GM12878 (cell line): ENCODE measurements at regions not wholly inside any gene's neighbourhood (a gene's known extent, or its start where the extent isn't known, plus 50 kb on each side); places are given as distances from the start of the nearest gene placed in this dataset.

ENCODE experiments used
- ATAC-seq: fragments of 200-7000 bp; cut with Tn5 transposase; 3 replicates; pipeline ENCODE4 v1.9.1; 2020; ENCODE audit warnings: mild to moderate bottlenecking, moderate library complexity
- BruUV-seq: library from RNA; stranded (reverse); fragments of 400-500 nt; replicated peaks from 2 replicates; lab custom pipeline; 2021; lab: Mats Ljungman, UMichigan
- CTCF ChIA-PET: fragments of 300-600 bp; sonication (Branson Sonifier 250); formaldehyde crosslinking; extraction: SDS; loops from one replicate; lab custom pipeline; 2021; ENCODE audit warnings: inconsistent platforms; lab: Yijun Ruan, JAX
- POLR2A ChIA-PET: fragments of 350-600 bp; formaldehyde crosslinking; extraction: SDS; loops from one replicate; lab custom pipeline; 2021; ENCODE audit warnings: inconsistent platforms; lab: Charles Lee
- RAD21 ChIA-PET: fragments of 300-600 bp; sonication (Branson Sonifier 250); formaldehyde crosslinking; loops from one replicate; lab custom pipeline; 2023; ENCODE audit warnings: antibody characterized with exemption; ENCODE audit not compliant: unreplicated experiment; lab: Charles Lee
- SMC1A ChIA-PET: fragments of 300-600 bp; sonication (Branson Sonifier 250); formaldehyde crosslinking; loops from one replicate; lab custom pipeline; 2023; ENCODE audit not compliant: unreplicated experiment, uncharacterized antibody; lab: Charles Lee
- DNase-seq: peaks from one replicate; pipeline ENCODE4 v3.0.0-alpha.2; 2011; ENCODE audit warnings: low read depth, low spot score
- FAIRE-seq: peaks from 3 replicates; lab custom pipeline; 2011; peaks lifted over from hg19 to GRCh38; lab: Jason Lieb, UNC
- H2AFZ ChIP-seq: 2 replicates; pipeline ENCODE4 v1.6.0; 2011; ENCODE audit warnings: low read depth, low read length, control low read depth; ENCODE audit not compliant: control insufficient read depth
- H3K27ac ChIP-seq: 2 replicates; pipeline ENCODE4 v1.5.1; 2011; ENCODE audit warnings: control low read depth; ENCODE audit not compliant: control insufficient read depth, insufficient read depth
- H3K27me3 ChIP-seq, 2 experiments: replicated peaks in 1 of 2; 2 replicates each; pipeline versions ENCODE4 v1.6.0 to v1.6.1; 2011; ENCODE audit warnings: low read length in 1 of 2; ENCODE audit not compliant: control insufficient read depth in 2 of 2, insufficient read depth in 2 of 2
- H3K36me3 ChIP-seq, 2 experiments: 2 replicates each; pipeline ENCODE4 v1.5.1; 2011; ENCODE audit warnings: low read length in 1 of 2; ENCODE audit not compliant: control insufficient read depth in 2 of 2, insufficient read depth in 2 of 2
- H3K4me1 ChIP-seq: 2 replicates; pipeline ENCODE4 v1.6.1; 2011; ENCODE audit warnings: mild to moderate bottlenecking, low read length, moderate library complexity, mixed read lengths; ENCODE audit not compliant: control insufficient read depth, insufficient read depth
- H3K4me2 ChIP-seq: 2 replicates; pipeline ENCODE4 v1.6.0; 2011; ENCODE audit warnings: control low read depth; ENCODE audit not compliant: control insufficient read depth, insufficient read depth
- H3K4me3 ChIP-seq: fragments of 200-600 bp; sonication (generic); 2 replicates; pipeline ENCODE4 v1.5.1; 2016
- H3K79me2 ChIP-seq: 2 replicates; pipeline ENCODE4 v1.6.0; 2011; ENCODE audit warnings: low read length; ENCODE audit not compliant: control insufficient read depth, insufficient read depth
- H3K9ac ChIP-seq: 2 replicates; pipeline ENCODE4 v1.8.0; 2011; ENCODE audit warnings: low read length, control low read depth, mixed read lengths; ENCODE audit not compliant: control insufficient read depth, insufficient read depth
- H3K9me3 ChIP-seq: replicated peaks from 3 replicates; pipeline ENCODE4 v1.5.1; 2011; ENCODE audit warnings: mild to moderate bottlenecking, low read length; ENCODE audit not compliant: control insufficient read depth, insufficient read depth
- H4K20me1 ChIP-seq: 2 replicates; pipeline ENCODE4 v1.6.0; 2011; ENCODE audit not compliant: control insufficient read depth, insufficient read depth
- CHD2 ChIP-seq: IDR thresholded peaks from 2 replicates; pipeline ENCODE4 v1.6.1; 2011; ENCODE audit warnings: low read depth, low read length, improper control_type of control experiment, borderline replicate concordance
- IRF4 ChIP-seq: IDR thresholded peaks from 2 replicates; pipeline ENCODE4 v1.6.1; 2011; ENCODE audit warnings: low read depth, low read length
- MYC ChIP-seq: IDR thresholded peaks from 2 replicates; pipeline ENCODE4 v1.6.1; 2011; ENCODE audit warnings: mild to moderate bottlenecking, low read length, moderate library complexity, inconsistent platforms; ENCODE audit not compliant: insufficient read depth, insufficient replicate concordance, insufficient read length, severe bottlenecking
- PBX3 ChIP-seq: IDR thresholded peaks from 2 replicates; pipeline ENCODE4 v1.6.1; 2011; ENCODE audit warnings: mild to moderate bottlenecking, low read depth, low read length, moderate library complexity; ENCODE audit not compliant: insufficient replicate concordance
- RAD21 ChIP-seq: IDR thresholded peaks from 2 replicates; pipeline ENCODE4 v1.6.1; 2011; ENCODE audit warnings: mild to moderate bottlenecking, low read depth, low read length, moderate library complexity; ENCODE audit not compliant: insufficient read depth
- REST ChIP-seq: IDR thresholded peaks from 2 replicates; pipeline ENCODE4 v1.6.1; 2012; ENCODE audit warnings: mild to moderate bottlenecking, low read depth, low read length
- SMC3 ChIP-seq: IDR thresholded peaks from 2 replicates; pipeline ENCODE4 v1.6.1; 2011; ENCODE audit warnings: low read length, improper control_type of control experiment, borderline replicate concordance
- STAT3 ChIP-seq: IDR thresholded peaks from 2 replicates; pipeline ENCODE4 v1.6.1; 2011; ENCODE audit warnings: low read depth, low read length, improper control_type of control experiment
- TARDBP ChIP-seq: IDR thresholded peaks from 2 replicates; pipeline ENCODE4 v1.6.1; 2016; ENCODE audit warnings: borderline replicate concordance
- ZBED1 ChIP-seq: IDR thresholded peaks from 2 replicates; pipeline ENCODE4 v1.6.1; 2016; ENCODE audit warnings: borderline replicate concordance
- ZNF687 ChIP-seq: fragments of 450-650 bp; IDR thresholded peaks from 2 replicates; pipeline ENCODE4 v1.6.1; 2017; ENCODE audit warnings: mild to moderate bottlenecking, moderate library complexity
- WGBS: methylation state at CpG from one replicate; pipeline ENCODE4 v1.1.6; 2016; ENCODE audit warnings: low lambda C conversion rate; ENCODE audit not compliant: insufficient replicate concordance, insufficient coverage; ENCODE audit errors: missing lambda C conversion rate; 5-methylcytosine and 5-hydroxymethylcytosine counted together
- in situ Hi-C: fragments of 300-500 bp; cut with MboI; formaldehyde crosslinking; loops from 9 replicates; pipeline ENCODE4 v1.14.3; 2018; ENCODE audit warnings: mixed read lengths
- intact Hi-C: fragments of 100-400 bp; cut with micrococcal nuclease; formaldehyde crosslinking; loops from one replicate; pipeline ENCODE4 v1.14.2; 2022; ENCODE audit not compliant: unreplicated experiment

- TF ChIP-seq ZNF687 = no peak
- no peak for TF ChIP-seq IRF4
- no peak for TF ChIP-seq CHD2
Measured at GRCh38 chr10:42532996-42533395, 105.4 kb downstream of the ZNF33B start (continued).

GRCh38 chr10:42523098-42523497 is 115.3 kb downstream of the ZNF33B start:
- SMC1A ChIA-PET = no interaction called here
- no peak overlapping the region for H3K9ac ChIP-seq
- no peak overlapping the region for H3K27ac ChIP-seq
- ATAC-seq (no peak), FAIRE-seq (no peak), DNase-seq (no peak)
- no TSS peak for BruUV-seq
- 95% methylated on average over 2 of the region's 2 CpGs for WGBS
- no peak overlapping the region for H2AFZ ChIP-seq
- H4K20me1 ChIP-seq = no peaks in the 10 kb centered on the region
- in situ Hi-C loops = no loop called here
- RAD21 ChIA-PET = no interaction called here
- no peaks in the 10 kb centered on the region for H3K4me1 ChIP-seq
- no peak overlapping the region for H3K4me3 ChIP-seq
- H3K36me3 ChIP-seq = peaks cover 0 to 2% of the 10 kb centered on the region in 2 experiments
- POLR2A ChIA-PET = no interaction called here
- H3K4me2 ChIP-seq = no peak overlapping the region
- TF ChIP-seq RAD21 = no peak
- no peak for TF ChIP-seq STAT3
- TF ChIP-seq PBX3 = no peak
- TF ChIP-seq MYC = no peak
- no peak for TF ChIP-seq TARDBP
- TF ChIP-seq REST = no peak
- TF ChIP-seq ZBED1 = no peak
- no peak for TF ChIP-seq SMC3
- H3K27me3 ChIP-seq = no peaks in the 10 kb centered on the region
- CTCF ChIA-PET = no interaction called here
- H3K79me2 ChIP-seq = no peaks in the 10 kb centered on the region
- peaks cover 9% of the 10 kb centered on the region; the same call in 2 of the 3 replicates for H3K9me3 ChIP-seq
- intact Hi-C loops = no loop called here
